HT1080 (cell line): ENCODE measurements at regions not wholly inside any gene's neighbourhood (a gene's known extent, or its start where the extent isn't known, plus 50 kb on each side); places are given as distances from the start of the nearest gene placed in this dataset.
"Not testable (repeated sequence)": the region's sequence is repeated elsewhere in the genome, so short reads cannot be mapped to it uniquely, and the experiment has no call there.

Experiments
- DNase-seq: peaks from one replicate; pipeline ENCODE4 v3.0.0-alpha.2; 2015; ENCODE audit warnings: low read depth

GRCh38 chr1:96157101-96157500, 564.5 kb upstream of the PTBP2 start:
- DNase-seq, result no peak

- no peak for DNase-seq
These were observed 562.2 kb upstream of the PTBP2 start for GRCh38 chr1:96159379-96159778.

- no peak for DNase-seq
These were observed 557.5 kb upstream of the PTBP2 start for GRCh38 chr1:96164053-96164452.

GRCh38 chr1:96178053-96178452, 543.5 kb upstream of the PTBP2 start:
- DNase-seq, result no peak

GRCh38 chr1:96183485-96183884, 538.1 kb upstream of the PTBP2 start:
- DNase-seq, result no peak

- DNase-seq, result no peak
These were observed 537.7 kb upstream of the PTBP2 start for GRCh38 chr1:96183928-96184327.

GRCh38 chr1:96185181-96185580, 536.4 kb upstream of the PTBP2 start:
- no peak for DNase-seq

GRCh38 chr1:96187020-96187419, 534.6 kb upstream of the PTBP2 start:
- no peak for DNase-seq

GRCh38 chr1:96191165-96191564, 530.4 kb upstream of the PTBP2 start:
- no peak for DNase-seq

- DNase-seq, result no peak
These were observed 515.1 kb upstream of the PTBP2 start for GRCh38 chr1:96206451-96206850.

GRCh38 chr1:96207936-96208335, 513.6 kb upstream of the PTBP2 start:
- no peak for DNase-seq

GRCh38 chr1:96208428-96208827, 513.2 kb upstream of the PTBP2 start:
- no peak for DNase-seq

- DNase-seq, result no peak
These were observed 511.5 kb upstream of the PTBP2 start for GRCh38 chr1:96210054-96210453.

GRCh38 chr1:96211202-96211601, 510.4 kb upstream of the PTBP2 start:
- no peak for DNase-seq

- no peak for DNase-seq
These were observed 506.6 kb upstream of the PTBP2 start for GRCh38 chr1:96214982-96215381.

GRCh38 chr1:96220651-96221050, 500.9 kb upstream of the PTBP2 start:
- DNase-seq, result no peak

GRCh38 chr1:96222701-96223100, 498.9 kb upstream of the PTBP2 start:
- DNase-seq, result no peak

- DNase-seq, result not testable (repeated sequence)
These were observed 497.4 kb upstream of the PTBP2 start for GRCh38 chr1:96224229-96224628.

GRCh38 chr1:96233422-96233821, 488.2 kb upstream of the PTBP2 start:
- DNase-seq, result no peak

- DNase-seq, result peak; percentile 34
These were observed 487.3 kb upstream of the PTBP2 start for GRCh38 chr1:96234299-96234698.

GRCh38 chr1:96236156-96236739, 485.3 kb upstream of the PTBP2 start:
- peak; percentile 52 for DNase-seq

- no peak for DNase-seq
These were observed 483.2 kb upstream of the PTBP2 start for GRCh38 chr1:96238426-96238825.

- no peak for DNase-seq
These were observed 481.1 kb upstream of the PTBP2 start for GRCh38 chr1:96240438-96240837.
